MM.1S (cell line): ENCODE measurements at regions not wholly inside any gene's neighbourhood (a gene's known extent, or its start where the extent isn't known, plus 50 kb on each side); places are given as distances from the start of the nearest gene placed in this dataset.
"Not testable (repeated sequence)": the region's sequence is repeated elsewhere in the genome, so short reads cannot be mapped to it uniquely, and the experiment has no call there.

Experiments
- CTCF ChIP-seq: fragments of 300-600 bp; sonication (generic); IDR thresholded peaks from 2 replicates; pipeline ENCODE4 v1.5.1; 2016; ENCODE audit warnings: antibody characterized with exemption, low read length, mixed read lengths
- EZH2 ChIP-seq: fragments of 300-600 bp; sonication (generic); optimal IDR thresholded peaks from 2 replicates; pipeline ENCODE3; 2017; ENCODE audit warnings: low read depth, mild to moderate bottlenecking, antibody characterized with exemption, low read length, mixed read lengths
- EZH2phosphoT487 ChIP-seq: fragments of 300-600 bp; sonication (generic); IDR thresholded peaks from 2 replicates; pipeline ENCODE4 v1.6.1; 2018; ENCODE audit warnings: antibody characterized with exemption, low read length

GRCh38 chr11:70903229-70903628, 349.1 kb downstream of the SHANK2 start:
- not testable (repeated sequence) for TF ChIP-seq EZH2, CTCF, EZH2phosphoT487
